Neural progenitor cell (in vitro differentiated cells): ENCODE measurements at regions not wholly inside any gene's neighbourhood (a gene's known extent, or its start where the extent isn't known, plus 50 kb on each side); places are given as distances from the start of the nearest gene placed in this dataset.

Source experiments
- EZH2 ChIP-seq: fragments of 200-600 bp; sonication (generic); IDR thresholded peaks from 2 replicates; pipeline ENCODE4 v1.6.1; 2017; ENCODE audit warnings: antibody characterized with exemption, mild to moderate bottlenecking, moderate library complexity
- EZH2phosphoT487 ChIP-seq: fragments of 200-600 bp; sonication (generic); IDR thresholded peaks from 2 replicates; pipeline ENCODE4 v1.6.1; 2017; ENCODE audit warnings: antibody characterized with exemption
- TF ChIP-seq, protein P1 (sequence below): fragments of 200-600 bp; sonication (generic); IDR thresholded peaks from 2 replicates; pipeline ENCODE4 v1.5.1; 2017; ENCODE audit warnings: antibody characterized with exemption, mild to moderate bottlenecking

DNA sequence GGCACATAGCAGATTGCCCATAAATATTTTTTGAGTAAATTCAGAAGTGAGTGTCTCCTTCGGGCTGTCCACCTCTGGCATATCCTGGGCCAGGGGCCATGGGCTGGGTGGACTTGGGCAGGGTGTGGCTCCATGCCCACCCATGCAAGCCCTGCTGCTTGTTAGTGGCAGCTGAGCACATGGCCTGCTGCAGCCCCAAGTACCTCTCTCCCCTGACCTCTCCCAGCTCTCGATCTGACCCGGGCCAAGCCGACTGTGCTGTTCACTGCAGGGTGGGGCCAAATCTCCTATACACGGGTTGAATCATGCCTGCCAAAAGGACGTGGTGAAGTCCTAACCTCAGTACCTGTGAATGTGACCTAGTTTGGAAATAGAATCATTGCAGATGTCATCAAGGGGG, 132.5 kb upstream of the C1orf174 start:
- TF ChIP-seq EZH2: no peak
- TF ChIP-seq, protein P1, sequence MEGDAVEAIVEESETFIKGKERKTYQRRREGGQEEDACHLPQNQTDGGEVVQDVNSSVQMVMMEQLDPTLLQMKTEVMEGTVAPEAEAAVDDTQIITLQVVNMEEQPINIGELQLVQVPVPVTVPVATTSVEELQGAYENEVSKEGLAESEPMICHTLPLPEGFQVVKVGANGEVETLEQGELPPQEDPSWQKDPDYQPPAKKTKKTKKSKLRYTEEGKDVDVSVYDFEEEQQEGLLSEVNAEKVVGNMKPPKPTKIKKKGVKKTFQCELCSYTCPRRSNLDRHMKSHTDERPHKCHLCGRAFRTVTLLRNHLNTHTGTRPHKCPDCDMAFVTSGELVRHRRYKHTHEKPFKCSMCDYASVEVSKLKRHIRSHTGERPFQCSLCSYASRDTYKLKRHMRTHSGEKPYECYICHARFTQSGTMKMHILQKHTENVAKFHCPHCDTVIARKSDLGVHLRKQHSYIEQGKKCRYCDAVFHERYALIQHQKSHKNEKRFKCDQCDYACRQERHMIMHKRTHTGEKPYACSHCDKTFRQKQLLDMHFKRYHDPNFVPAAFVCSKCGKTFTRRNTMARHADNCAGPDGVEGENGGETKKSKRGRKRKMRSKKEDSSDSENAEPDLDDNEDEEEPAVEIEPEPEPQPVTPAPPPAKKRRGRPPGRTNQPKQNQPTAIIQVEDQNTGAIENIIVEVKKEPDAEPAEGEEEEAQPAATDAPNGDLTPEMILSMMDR: no peak
- TF ChIP-seq EZH2phosphoT487: no peak
